ENCODE measurements at regions not wholly inside any gene's neighbourhood (a gene's known extent, or its start where the extent isn't known, plus 50 kb on each side); places are given as distances from the start of the nearest gene placed in this dataset.
"Not testable (repeated sequence)": the region's sequence is repeated elsewhere in the genome, so short reads cannot be mapped to it uniquely, and the experiment has no call there.

- no peak for DNase-seq
Measured at GRCh38 chr2:144630459-144631215, 110.7 kb upstream of the ZEB2 start.

- no peak for DNase-seq
Measured at GRCh38 chr2:144629935-144630334, 110.0 kb upstream of the ZEB2 start.

GRCh38 chr2:144628566-144628965 is 108.6 kb upstream of the ZEB2 start:
- DNase-seq: no peak

GRCh38 chr2:144625626-144626025 is 105.7 kb upstream of the ZEB2 start:
- DNase-seq: no peak

GRCh38 chr2:144625226-144625625 is 105.3 kb upstream of the ZEB2 start:
- no peak for DNase-seq

GRCh38 chr2:144624451-144624850 is 104.5 kb upstream of the ZEB2 start:
- DNase-seq: no peak

GRCh38 chr2:144622373-144622772 is 102.5 kb upstream of the ZEB2 start:
- DNase-seq: not testable (repeated sequence)

GRCh38 chr2:144621266-144621665 is 101.3 kb upstream of the ZEB2 start:
- no peak for DNase-seq

GRCh38 chr2:144619760-144620159 is 99.8 kb upstream of the ZEB2 start:
- no peak for DNase-seq

GRCh38 chr2:144617171-144617570 is 97.3 kb upstream of the ZEB2 start:
- DNase-seq: not testable (repeated sequence)

GRCh38 chr2:144615866-144616565 is 96.1 kb upstream of the ZEB2 start:
- no peak for DNase-seq

GRCh38 chr2:144607891-144608521 is 88.1 kb upstream of the ZEB2 start:
- peak; percentile 12 to 33 for DNase-seq

GRCh38 chr2:144607099-144607498 is 87.2 kb upstream of the ZEB2 start:
- no peak for DNase-seq

- no peak for DNase-seq
Measured at GRCh38 chr2:144606466-144607095, 86.7 kb upstream of the ZEB2 start.

- DNase-seq: no peak
Measured at GRCh38 chr2:144605231-144605840, 85.4 kb upstream of the ZEB2 start.

GRCh38 chr2:144603334-144603733 is 83.4 kb upstream of the ZEB2 start:
- no peak for DNase-seq

GRCh38 chr2:144598906-144599305 is 79.0 kb upstream of the ZEB2 start:
- peak in 1 of 2 donors; percentile 43 for DNase-seq

- DNase-seq: peak in 1 of 2 donors; percentile 44
Measured at GRCh38 chr2:144597894-144598593, 78.1 kb upstream of the ZEB2 start.

GRCh38 chr2:144597388-144597787 is 77.5 kb upstream of the ZEB2 start:
- no peak for DNase-seq

GRCh38 chr2:144596073-144596871 is 76.4 kb upstream of the ZEB2 start:
- DNase-seq: peak in 1 of 2 donors; percentile 45

- DNase-seq: no peak
Measured at GRCh38 chr2:144595686-144596072, 75.8 kb upstream of the ZEB2 start.
